GM11168 (cell line): ENCODE measurements at regions not wholly inside any gene's neighbourhood (a gene's known extent, or its start where the extent isn't known, plus 50 kb on each side); places are given as distances from the start of the nearest gene placed in this dataset.
"Not testable (repeated sequence)": the region's sequence is repeated elsewhere in the genome, so short reads cannot be mapped to it uniquely, and the experiment has no call there.

ENCODE experiments used
- in situ Hi-C: fragments of 300-500 bp; cut with MboI; formaldehyde crosslinking; loops from one replicate; pipeline ENCODE4 v1.12.0; 2022; ENCODE audit warnings: low sequenced_read_pairs; ENCODE audit not compliant: unreplicated experiment

GRCh38 chr16:5162801-5163200, 65.2 kb upstream of the EEF2KMT start:
- in situ Hi-C loops: not testable (repeated sequence)

GRCh38 chr16:5161888-5162287, 64.3 kb upstream of the EEF2KMT start:
- in situ Hi-C loops: not testable (repeated sequence)

GRCh38 chr16:5160010-5160409, 62.4 kb upstream of the EEF2KMT start:
- in situ Hi-C loops: not testable (repeated sequence)

- in situ Hi-C loops: not testable (repeated sequence)
Measured at GRCh38 chr16:5159537-5159936, 61.9 kb upstream of the EEF2KMT start.

- in situ Hi-C loops: no loop called here
Measured at GRCh38 chr16:5158494-5158893, 60.9 kb upstream of the EEF2KMT start.

GRCh38 chr16:5156486-5156885, 58.9 kb upstream of the EEF2KMT start:
- in situ Hi-C loops: not testable (repeated sequence)

GRCh38 chr16:5154006-5154405, 56.4 kb upstream of the EEF2KMT start:
- in situ Hi-C loops: not testable (repeated sequence)

- in situ Hi-C loops: not testable (repeated sequence)
Measured at GRCh38 chr16:5151409-5151808, 53.8 kb upstream of the EEF2KMT start.
